ENCODE measurements at regions not wholly inside any gene's neighbourhood (a gene's known extent, or its start where the extent isn't known, plus 50 kb on each side); places are given as distances from the start of the nearest gene placed in this dataset.

GRCh38 chr3:86629511-86629910 is 361.4 kb downstream of the VGLL3 start:
- Histone ChIP-seq H3K9ac (ENCODE audit: low read depth in 1 of 2, low read length in 2 of 2) (no peak overlapping the region), H3K4me3 (ENCODE audit: low read depth in 1 of 3, low read length in 3 of 3) (no peak overlapping the region), H3K9me3 (ENCODE audit: control insufficient read depth in 4 of 4, low read length in 3 of 4) (no peaks in the 10 kb centered on the region), H3K36me3 (ENCODE audit: control insufficient read depth in 4 of 4, insufficient read depth in 3 of 4, low read depth in 1 of 4, low read length in 3 of 4) (no peaks in the 10 kb centered on the region), H3K27ac (ENCODE audit: low read depth in 1 of 2, low read length in 2 of 2) (no peak overlapping the region), H3K4me1 (ENCODE audit: control insufficient read depth in 4 of 4, insufficient read depth in 4 of 4, low read length in 3 of 4) (no peaks in the 10 kb centered on the region), H3K27me3 (ENCODE audit: control insufficient read depth in 4 of 4, insufficient read depth in 4 of 4, low read length in 3 of 4) (no peaks in the 10 kb centered on the region)
- DNase-seq (ENCODE audit: low spot score) = no peak
- 52% methylated on average over 4 of the region's 4 CpGs for WGBS
- TF ChIP-seq HNF4G (IDR thresholded peaks at IDR 0.05) = no peak
- no peak for TF ChIP-seq CTCF (IDR thresholded peaks at IDR 0.05; ENCODE audit: low read depth, low read length, missing input control)
- TF ChIP-seq MAX (IDR thresholded peaks at IDR 0.05) = no peak
- no peak for TF ChIP-seq TAF1 (conservative IDR thresholded peaks at IDR 0.05)

- Histone ChIP-seq H3K36me3 (ENCODE audit: control insufficient read depth in 4 of 4, insufficient read depth in 3 of 4, low read depth in 1 of 4, low read length in 3 of 4) (no peaks in the 10 kb centered on the region), H3K9ac (ENCODE audit: low read depth in 1 of 2, low read length in 2 of 2) (no peak overlapping the region), H3K27me3 (ENCODE audit: control insufficient read depth in 4 of 4, insufficient read depth in 4 of 4, low read length in 3 of 4) (no peaks in the 10 kb centered on the region), H3K4me3 (ENCODE audit: low read depth in 1 of 3, low read length in 3 of 3) (no peak overlapping the region), H3K4me1 (ENCODE audit: control insufficient read depth in 4 of 4, insufficient read depth in 4 of 4, low read length in 3 of 4) (no peaks in the 10 kb centered on the region), H3K9me3 (ENCODE audit: control insufficient read depth in 4 of 4, low read length in 3 of 4) (peaks cover 0 to 2% (median 0%) of the 10 kb centered on the region in 4 donors), H3K27ac (ENCODE audit: low read depth in 1 of 2, low read length in 2 of 2) (no peak overlapping the region)
- TF ChIP-seq HNF4G (IDR thresholded peaks at IDR 0.05) (no peak), SP1 (IDR thresholded peaks at IDR 0.05) (no peak), ZBTB33 (IDR thresholded peaks at IDR 0.05) (no peak), RAD21 (IDR thresholded peaks at IDR 0.05) (no peak), CTCF (IDR thresholded peaks at IDR 0.05; ENCODE audit: low read depth, low read length, missing input control) (no peak), GABPA (IDR thresholded peaks at IDR 0.05 in 1 of 2, conservative IDR thresholded peaks at IDR 0.05 in 1 of 2) (no peak), NR2F2 (IDR thresholded peaks at IDR 0.05) (no peak), REST (IDR thresholded peaks at IDR 0.05) (no peak), TAF1 (conservative IDR thresholded peaks at IDR 0.05) (no peak), EGR1 (IDR thresholded peaks at IDR 0.05; ENCODE audit: low read depth in 2 of 2) (no peak), FOXA2 (IDR thresholded peaks at IDR 0.05) (no peak), YY1 (IDR thresholded peaks at IDR 0.05) (no peak)
- WGBS = 87% methylated on average over 2 of the region's 2 CpGs
- DNase-seq (ENCODE audit: low spot score) = no peak
These were observed 366.8 kb downstream of the VGLL3 start for GRCh38 chr3:86624192-86624591.
